ENCODE measurements at regions not wholly inside any gene's neighbourhood (a gene's known extent, or its start where the extent isn't known, plus 50 kb on each side); places are given as distances from the start of the nearest gene placed in this dataset.

DNA sequence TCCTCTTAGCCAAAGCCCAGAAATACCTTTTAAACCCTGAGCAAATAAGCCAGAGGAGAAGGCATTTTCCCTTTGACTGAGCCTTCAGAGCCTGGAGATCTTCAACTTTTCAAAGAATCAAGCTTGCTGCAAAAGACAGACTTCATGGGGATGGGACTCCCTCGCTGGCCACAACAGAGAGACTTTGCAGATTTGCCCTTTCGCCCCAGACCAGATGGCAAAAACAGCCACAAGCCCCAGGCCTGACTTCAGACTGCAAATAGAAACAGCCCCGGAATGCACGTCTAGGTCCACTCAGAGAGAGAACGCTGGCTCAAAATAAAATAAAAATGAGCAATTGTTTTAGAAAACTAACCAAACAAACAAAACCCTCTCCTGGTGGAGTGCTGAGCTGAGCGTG lies 114.6 kb upstream of the MED13L start:
- TF ChIP-seq POLR2A (IDR thresholded peaks at IDR 0.05; ENCODE audit: low read depth, low read length) (no peak), POLR2AphosphoS5 (IDR thresholded peaks at IDR 0.05; ENCODE audit: low read depth, low read length) (no peak)
